ENCODE measurements at regions not wholly inside any gene's neighbourhood (a gene's known extent, or its start where the extent isn't known, plus 50 kb on each side); places are given as distances from the start of the nearest gene placed in this dataset.

GRCh38 chr3:26198609-26199008 lies 408.7 kb downstream of the OXSM start:
- BruUV-seq (replicated peaks) = no TSS peak
- H3K4me1 Mint-ChIP-seq (ENCODE audit: low read depth, unreplicated experiment) = no peaks in the 10 kb centered on the region
- no peak for DNase-seq
- no peak overlapping the region for H3K4me3 Mint-ChIP-seq (ENCODE audit: unreplicated experiment)
- H3K4me1 ChIP-seq = no peaks in the 10 kb centered on the region
- TF ChIP-seq, protein P1, sequence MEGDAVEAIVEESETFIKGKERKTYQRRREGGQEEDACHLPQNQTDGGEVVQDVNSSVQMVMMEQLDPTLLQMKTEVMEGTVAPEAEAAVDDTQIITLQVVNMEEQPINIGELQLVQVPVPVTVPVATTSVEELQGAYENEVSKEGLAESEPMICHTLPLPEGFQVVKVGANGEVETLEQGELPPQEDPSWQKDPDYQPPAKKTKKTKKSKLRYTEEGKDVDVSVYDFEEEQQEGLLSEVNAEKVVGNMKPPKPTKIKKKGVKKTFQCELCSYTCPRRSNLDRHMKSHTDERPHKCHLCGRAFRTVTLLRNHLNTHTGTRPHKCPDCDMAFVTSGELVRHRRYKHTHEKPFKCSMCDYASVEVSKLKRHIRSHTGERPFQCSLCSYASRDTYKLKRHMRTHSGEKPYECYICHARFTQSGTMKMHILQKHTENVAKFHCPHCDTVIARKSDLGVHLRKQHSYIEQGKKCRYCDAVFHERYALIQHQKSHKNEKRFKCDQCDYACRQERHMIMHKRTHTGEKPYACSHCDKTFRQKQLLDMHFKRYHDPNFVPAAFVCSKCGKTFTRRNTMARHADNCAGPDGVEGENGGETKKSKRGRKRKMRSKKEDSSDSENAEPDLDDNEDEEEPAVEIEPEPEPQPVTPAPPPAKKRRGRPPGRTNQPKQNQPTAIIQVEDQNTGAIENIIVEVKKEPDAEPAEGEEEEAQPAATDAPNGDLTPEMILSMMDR (IDR thresholded peaks at IDR 0.05; ENCODE audit: insufficient read depth in 1 of 2, low read depth in 1 of 2, low read length in 1 of 2, severe bottlenecking in 1 of 2, unreplicated experiment in 1 of 2) = no peak
- H3K27ac Mint-ChIP-seq (ENCODE audit: unreplicated experiment) = no peak overlapping the region
- no peaks in the 10 kb centered on the region for H3K9me3 ChIP-seq
- H3K4me3 ChIP-seq (ENCODE audit: low read depth, low read length) = no peak overlapping the region
- CTCF ChIA-PET = no interaction called here
- no peaks in the 10 kb centered on the region for H3K36me3 Mint-ChIP-seq (ENCODE audit: insufficient read depth, unreplicated experiment)
- no peaks in the 10 kb centered on the region for H3K27me3 ChIP-seq (replicated peaks; ENCODE audit: control insufficient read depth, insufficient read depth, low read length)
- POLR2A ChIA-PET = no interaction called here
- intact Hi-C loops (cut with micrococcal nuclease; ENCODE audit: unreplicated experiment) = no loop called here
- no peaks in the 10 kb centered on the region for H3K27me3 Mint-ChIP-seq (ENCODE audit: insufficient read depth, unreplicated experiment)
- no peaks in the 10 kb centered on the region for H3K9me3 Mint-ChIP-seq (ENCODE audit: unreplicated experiment)
- no peaks in the 10 kb centered on the region for H3K36me3 ChIP-seq (ENCODE audit: control insufficient read depth, insufficient read depth, low read length)

GRCh38 chr3:26202169-26202568 lies 412.3 kb downstream of the OXSM start:
- no peaks in the 10 kb centered on the region for H3K36me3 Mint-ChIP-seq (ENCODE audit: insufficient read depth, unreplicated experiment)
- BruUV-seq (replicated peaks) = no TSS peak
- no peaks in the 10 kb centered on the region for H3K27me3 ChIP-seq (replicated peaks; ENCODE audit: control insufficient read depth, insufficient read depth, low read length)
- intact Hi-C loops (cut with micrococcal nuclease; ENCODE audit: unreplicated experiment) = no loop called here
- H3K27ac Mint-ChIP-seq (ENCODE audit: unreplicated experiment) = no peak overlapping the region
- no peaks in the 10 kb centered on the region for H3K4me1 ChIP-seq
- no peaks in the 10 kb centered on the region for H3K9me3 Mint-ChIP-seq (ENCODE audit: unreplicated experiment)
- POLR2A ChIA-PET = no interaction called here
- CTCF ChIA-PET = no interaction called here
- H3K36me3 ChIP-seq (ENCODE audit: control insufficient read depth, insufficient read depth, low read length) = no peaks in the 10 kb centered on the region
- DNase-seq = no peak
- H3K4me3 ChIP-seq (ENCODE audit: low read depth, low read length) = no peak overlapping the region
- no peaks in the 10 kb centered on the region for H3K4me1 Mint-ChIP-seq (ENCODE audit: low read depth, unreplicated experiment)
- no peaks in the 10 kb centered on the region for H3K27me3 Mint-ChIP-seq (ENCODE audit: insufficient read depth, unreplicated experiment)
- H3K9me3 ChIP-seq = no peaks in the 10 kb centered on the region
- no peak overlapping the region for H3K4me3 Mint-ChIP-seq (ENCODE audit: unreplicated experiment)
- TF ChIP-seq, protein P1 (IDR thresholded peaks at IDR 0.05; ENCODE audit: insufficient read depth in 1 of 2, low read depth in 1 of 2, low read length in 1 of 2, severe bottlenecking in 1 of 2, unreplicated experiment in 1 of 2) = no peak

- H3K27me3 Mint-ChIP-seq (ENCODE audit: insufficient read depth, unreplicated experiment) = no peaks in the 10 kb centered on the region
- Histone ChIP-seq H3K36me3 (ENCODE audit: control insufficient read depth, insufficient read depth, low read length) (no peaks in the 10 kb centered on the region), H3K9me3 (no peaks in the 10 kb centered on the region), H3K4me1 (no peaks in the 10 kb centered on the region), H3K4me3 (ENCODE audit: low read depth, low read length) (no peak overlapping the region), H3K27me3 (replicated peaks; ENCODE audit: control insufficient read depth, insufficient read depth, low read length) (no peaks in the 10 kb centered on the region)
- no TSS peak for BruUV-seq (replicated peaks)
- intact Hi-C loops (cut with micrococcal nuclease; ENCODE audit: unreplicated experiment) = no loop called here
- no peak for DNase-seq
- no peak overlapping the region for H3K4me3 Mint-ChIP-seq (ENCODE audit: unreplicated experiment)
- CTCF ChIA-PET = no interaction called here
- no peaks in the 10 kb centered on the region for H3K36me3 Mint-ChIP-seq (ENCODE audit: insufficient read depth, unreplicated experiment)
- H3K9me3 Mint-ChIP-seq (ENCODE audit: unreplicated experiment) = no peaks in the 10 kb centered on the region
- no peaks in the 10 kb centered on the region for H3K4me1 Mint-ChIP-seq (ENCODE audit: low read depth, unreplicated experiment)
- POLR2A ChIA-PET = no interaction called here
- TF ChIP-seq, protein P1 (IDR thresholded peaks at IDR 0.05; ENCODE audit: insufficient read depth in 1 of 2, low read depth in 1 of 2, low read length in 1 of 2, severe bottlenecking in 1 of 2, unreplicated experiment in 1 of 2) = no peak
- no peak overlapping the region for H3K27ac Mint-ChIP-seq (ENCODE audit: unreplicated experiment)
These were observed 415.6 kb downstream of the OXSM start for GRCh38 chr3:26205475-26205874.

All from Caco-2 (cell line).